Activated naive CD4-positive, alpha-beta T cell treated with anti-CD3 and anti-CD28 coated beads for 36 hours (primary cell): ENCODE measurements at regions not wholly inside any gene's neighbourhood (a gene's known extent, or its start where the extent isn't known, plus 50 kb on each side); places are given as distances from the start of the nearest gene placed in this dataset.
A peak's percentile ranks its signal among the peaks of the same experiment; 100 is the strongest.

Experiments
- CTCF ChIA-PET: fragments of 350-600 bp; sonication (Branson Sonifier 250); formaldehyde crosslinking; loops from one replicate; lab custom pipeline; 2021; ENCODE audit warnings: antibody characterized with exemption; lab: Charles Lee
- DNase-seq: peaks from one replicate; pipeline ENCODE4 v3.0.0-alpha.2; 2020
- H3K27ac Mint-ChIP-seq: one replicate; pipeline ENCODE4 v1.8.0; 2021; ENCODE audit warnings: mild to moderate bottlenecking, mixed read lengths
- H3K27me3 Mint-ChIP-seq: one replicate; pipeline ENCODE4 v1.8.0; 2021; ENCODE audit warnings: low read depth, mixed read lengths
- H3K36me3 Mint-ChIP-seq: one replicate; pipeline ENCODE4 v1.8.0; 2021; ENCODE audit warnings: low read depth, mixed read lengths
- H3K4me1 Mint-ChIP-seq: one replicate; pipeline ENCODE4 v1.8.0; 2021; ENCODE audit warnings: low read depth, mixed read lengths
- H3K4me3 Mint-ChIP-seq: one replicate; pipeline ENCODE4 v1.8.0; 2021; ENCODE audit warnings: mild to moderate bottlenecking, moderate library complexity, mixed read lengths
- H3K9me3 Mint-ChIP-seq: one replicate; pipeline ENCODE4 v1.8.0; 2021; ENCODE audit warnings: mixed read lengths
- intact Hi-C: fragments of 100-400 bp; cut with micrococcal nuclease; formaldehyde crosslinking; loops from one replicate; pipeline ENCODE4 v1.15.1; 2023

DNA sequence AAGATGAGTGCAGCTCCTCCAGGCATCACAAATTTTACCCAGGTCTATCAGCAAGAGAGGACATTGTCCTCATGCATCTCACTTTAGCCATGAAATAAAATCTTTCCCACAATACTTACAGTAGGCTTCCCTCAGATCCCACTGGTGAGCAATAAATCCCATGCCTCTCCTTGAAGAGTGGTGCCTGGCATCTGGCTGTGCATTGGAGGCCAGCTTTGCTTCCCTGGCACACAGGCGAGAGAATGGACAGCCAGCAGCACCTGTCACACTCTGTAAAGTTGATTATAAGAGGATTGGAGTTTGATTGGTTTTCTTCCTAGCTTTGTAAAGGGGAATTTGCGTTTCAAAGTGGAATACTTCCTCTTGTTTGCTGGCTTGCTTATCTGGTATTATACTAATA, 1153.9 kb downstream of the AACS start:
- Mint-ChIP-seq H3K27me3 (no peaks in the 10 kb centered on the region), H3K9me3 (peaks cover under 1% of the 10 kb centered on the region), H3K4me1 (no peaks in the 10 kb centered on the region), H3K27ac (no peak overlapping the region), H3K4me3 (no peak overlapping the region), H3K36me3 (no peaks in the 10 kb centered on the region)
- no peak for DNase-seq
- intact Hi-C loops, result no loop called here
- CTCF ChIA-PET, result no interaction called here

GRCh38 chr12:126219654-126220279, 1154.5 kb downstream of the AACS start:
- Mint-ChIP-seq H3K27me3 (no peaks in the 10 kb centered on the region), H3K9me3 (peaks cover 3% of the 10 kb centered on the region), H3K36me3 (no peaks in the 10 kb centered on the region), H3K27ac (no peak overlapping the region), H3K4me3 (no peak overlapping the region), H3K4me1 (no peaks in the 10 kb centered on the region)
- CTCF ChIA-PET, result no interaction called here
- intact Hi-C loops, result no loop called here
- DNase-seq, result no peak

- H3K27ac Mint-ChIP-seq, result no peak overlapping the region
- no peaks in the 10 kb centered on the region for H3K27me3 Mint-ChIP-seq
- CTCF ChIA-PET, result no interaction called here
- H3K4me3 Mint-ChIP-seq, result no peak overlapping the region
- H3K4me1 Mint-ChIP-seq, result no peaks in the 10 kb centered on the region
- intact Hi-C loops, result no loop called here
- no peaks in the 10 kb centered on the region for H3K36me3 Mint-ChIP-seq
- H3K9me3 Mint-ChIP-seq, result peaks cover 12% of the 10 kb centered on the region
- DNase-seq, result no peak
Observed at GRCh38 chr12:126224032-126224431, 1158.8 kb downstream of the AACS start.

DNA sequence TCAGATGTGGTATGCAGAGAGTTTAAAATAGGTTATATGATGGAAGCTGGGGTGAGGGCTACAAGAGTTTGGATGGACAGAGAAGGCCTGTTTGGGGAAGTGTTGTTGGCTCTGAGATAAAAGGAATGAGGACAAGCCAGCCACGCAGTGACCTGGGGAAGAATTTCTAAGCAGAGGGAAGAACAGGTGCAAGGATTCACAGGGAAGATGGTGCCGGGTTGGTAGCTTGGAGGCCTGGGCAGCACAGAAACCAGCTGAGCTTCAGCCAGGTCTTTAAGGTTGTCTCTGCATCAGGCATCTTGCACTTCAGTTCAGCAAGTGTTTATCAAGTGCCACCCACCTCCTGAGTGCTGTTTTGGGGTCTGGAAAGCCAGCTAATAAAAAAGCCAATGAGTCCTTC, 1163.7 kb downstream of the AACS start:
- Mint-ChIP-seq H3K4me1 (no peaks in the 10 kb centered on the region), H3K9me3 (peaks cover 14% of the 10 kb centered on the region), H3K27ac (no peak overlapping the region), H3K4me3 (no peak overlapping the region), H3K27me3 (no peaks in the 10 kb centered on the region), H3K36me3 (no peaks in the 10 kb centered on the region)
- intact Hi-C loops, result no loop called here
- DNase-seq, result no peak
- CTCF ChIA-PET, result no interaction called here

- Mint-ChIP-seq H3K27me3 (no peaks in the 10 kb centered on the region), H3K9me3 (peaks cover 3% of the 10 kb centered on the region), H3K36me3 (no peaks in the 10 kb centered on the region), H3K4me3 (no peak overlapping the region), H3K27ac (no peak overlapping the region), H3K4me1 (no peaks in the 10 kb centered on the region)
- intact Hi-C loops, result no loop called here
- DNase-seq, result no peak
- CTCF ChIA-PET, result no interaction called here
Observed at GRCh38 chr12:126232711-126233110, 1167.5 kb downstream of the AACS start.

- DNase-seq, result no peak
- CTCF ChIA-PET, result interaction anchor here (0.6 kb wide), 1 partner anchor 227 kb away, joined by 3 read pairs; no protein-coding TSS in a partner anchor
- H3K9me3 Mint-ChIP-seq, result peaks cover 4% of the 10 kb centered on the region
- no peak overlapping the region for H3K4me3 Mint-ChIP-seq
- intact Hi-C loops, result no loop called here
- H3K4me1 Mint-ChIP-seq, result no peaks in the 10 kb centered on the region
- no peaks in the 10 kb centered on the region for H3K36me3 Mint-ChIP-seq
- H3K27ac Mint-ChIP-seq, result no peak overlapping the region
- H3K27me3 Mint-ChIP-seq, result no peaks in the 10 kb centered on the region
Observed at GRCh38 chr12:126233625-126234024, 1168.4 kb downstream of the AACS start.

DNA sequence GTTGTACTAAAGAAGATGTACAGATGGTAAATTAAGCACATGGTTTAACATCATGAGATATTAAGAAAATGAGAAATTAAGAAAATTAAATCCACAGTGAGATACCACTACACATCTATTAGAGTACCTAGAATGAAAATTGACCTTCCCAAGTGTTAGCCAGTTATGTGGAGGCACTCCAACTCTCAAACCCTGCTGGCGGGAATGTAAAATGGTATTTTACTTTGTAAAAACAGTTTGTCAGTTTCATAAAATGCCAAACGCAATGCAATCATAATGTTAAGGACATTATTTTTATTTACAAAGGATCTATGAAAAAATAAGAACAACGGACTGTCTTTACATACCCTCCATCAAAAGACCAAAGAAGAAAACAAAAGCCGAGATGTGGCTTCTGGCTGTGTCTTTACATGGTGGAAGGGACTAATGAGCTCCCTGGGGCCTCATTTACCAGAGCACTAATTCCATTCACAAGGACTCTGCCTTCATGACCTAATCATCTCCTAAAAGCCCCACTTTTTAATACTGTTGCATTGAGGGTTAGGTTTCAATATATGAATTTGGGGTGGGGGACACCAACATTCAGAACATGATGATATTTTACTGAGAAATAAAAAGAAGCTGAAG, 1178.7 kb downstream of the AACS start:
- Mint-ChIP-seq H3K4me3 (no peak overlapping the region), H3K36me3 (no peaks in the 10 kb centered on the region), H3K27ac (no peak overlapping the region), H3K27me3 (no peaks in the 10 kb centered on the region), H3K4me1 (no peaks in the 10 kb centered on the region), H3K9me3 (peaks cover 1% of the 10 kb centered on the region)
- CTCF ChIA-PET, result no interaction called here
- DNase-seq, result no peak
- intact Hi-C loops, result no loop called here

GRCh38 chr12:126247936-126248335, 1182.7 kb downstream of the AACS start:
- H3K27me3 Mint-ChIP-seq, result no peaks in the 10 kb centered on the region
- no peaks in the 10 kb centered on the region for H3K36me3 Mint-ChIP-seq
- intact Hi-C loops, result no loop called here
- H3K4me3 Mint-ChIP-seq, result no peak overlapping the region
- peaks cover under 1% of the 10 kb centered on the region for H3K9me3 Mint-ChIP-seq
- CTCF ChIA-PET, result no interaction called here
- H3K4me1 Mint-ChIP-seq, result no peaks in the 10 kb centered on the region
- peak overlapping the region; percentile 40 for H3K27ac Mint-ChIP-seq
- DNase-seq, result no peak

DNA sequence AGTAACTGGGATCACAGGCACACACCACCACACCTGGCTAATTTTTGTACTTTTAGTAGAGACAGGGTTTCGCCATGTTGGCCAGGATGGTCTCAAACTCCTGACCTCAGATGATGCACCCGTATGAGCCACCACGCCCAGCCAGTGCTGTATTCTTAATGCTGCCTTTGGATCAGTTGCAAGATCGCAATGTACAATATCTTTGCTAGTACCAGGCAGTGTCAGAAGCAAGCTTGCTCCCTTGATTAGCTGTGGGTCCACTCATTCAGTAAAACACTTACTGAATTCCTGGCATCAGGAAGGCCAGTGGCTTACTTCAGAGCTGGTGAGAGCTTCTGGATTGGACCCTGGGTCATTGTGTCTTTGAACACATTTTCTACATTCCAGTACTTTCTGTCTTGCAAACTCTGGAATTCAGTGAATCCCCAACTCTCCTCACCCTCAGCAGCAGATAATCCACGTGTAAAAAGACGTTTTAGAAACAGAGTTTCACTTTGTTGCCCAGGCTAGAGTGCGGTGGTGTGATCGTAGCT, 1183.7 kb downstream of the AACS start:
- no peaks in the 10 kb centered on the region for H3K27me3 Mint-ChIP-seq
- intact Hi-C loops, result no loop called here
- CTCF ChIA-PET, result no interaction called here
- H3K9me3 Mint-ChIP-seq, result no peaks in the 10 kb centered on the region
- H3K27ac Mint-ChIP-seq, result no peak overlapping the region
- no peak for DNase-seq
- no peak overlapping the region for H3K4me3 Mint-ChIP-seq
- H3K4me1 Mint-ChIP-seq, result no peaks in the 10 kb centered on the region
- no peaks in the 10 kb centered on the region for H3K36me3 Mint-ChIP-seq

- CTCF ChIA-PET, result no interaction called here
- no peak for DNase-seq
- Mint-ChIP-seq H3K27ac (no peak overlapping the region), H3K4me3 (no peak overlapping the region), H3K27me3 (no peaks in the 10 kb centered on the region), H3K36me3 (no peaks in the 10 kb centered on the region), H3K4me1 (no peaks in the 10 kb centered on the region), H3K9me3 (peaks cover 1% of the 10 kb centered on the region)
- intact Hi-C loops, result no loop called here
Observed at GRCh38 chr12:126258190-126258589, 1193.0 kb downstream of the AACS start.

DNA sequence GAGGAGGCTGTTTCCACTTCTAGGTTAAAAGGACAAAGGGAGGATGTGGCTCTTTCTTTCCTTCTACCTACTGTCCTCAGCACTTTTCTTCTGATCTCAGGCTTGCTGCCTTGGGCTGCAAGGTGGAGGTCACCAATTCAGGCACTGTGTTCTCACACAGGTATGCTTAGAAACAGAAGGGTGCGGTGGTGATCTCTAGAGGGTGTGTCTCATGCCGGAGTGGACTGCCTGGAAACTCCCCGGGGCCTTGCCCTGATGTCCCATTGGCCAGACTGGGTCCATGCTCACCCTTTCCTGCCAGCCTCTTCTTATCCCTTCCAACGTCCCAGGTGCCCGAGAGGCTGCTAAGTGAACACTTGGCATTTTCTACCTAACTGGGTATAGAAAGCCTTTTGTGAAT, 1197.6 kb downstream of the AACS start:
- Mint-ChIP-seq H3K27ac (no peak overlapping the region), H3K9me3 (peaks cover 4% of the 10 kb centered on the region)
- intact Hi-C loops, result no loop called here

GRCh38 chr12:126268222-126268621, 1203.0 kb downstream of the AACS start:
- CTCF ChIA-PET, result no interaction called here
- no peak for DNase-seq
- no peaks in the 10 kb centered on the region for H3K4me1 Mint-ChIP-seq
- no peak overlapping the region for H3K27ac Mint-ChIP-seq
- intact Hi-C loops, result no loop called here
- no peak overlapping the region for H3K4me3 Mint-ChIP-seq
- no peaks in the 10 kb centered on the region for H3K36me3 Mint-ChIP-seq
- peaks cover 2% of the 10 kb centered on the region for H3K9me3 Mint-ChIP-seq
- no peaks in the 10 kb centered on the region for H3K27me3 Mint-ChIP-seq

More for the DNA sequence above, 1197.6 kb downstream of the AACS start:
- CTCF ChIA-PET, result no interaction called here
- H3K27me3 Mint-ChIP-seq, result no peaks in the 10 kb centered on the region
- no peak for DNase-seq
- no peak overlapping the region for H3K4me3 Mint-ChIP-seq
- no peaks in the 10 kb centered on the region for H3K36me3 Mint-ChIP-seq
- no peaks in the 10 kb centered on the region for H3K4me1 Mint-ChIP-seq

- no peak for DNase-seq
- Mint-ChIP-seq H3K9me3 (peaks cover 2% of the 10 kb centered on the region), H3K36me3 (no peaks in the 10 kb centered on the region), H3K4me1 (no peaks in the 10 kb centered on the region), H3K4me3 (no peak overlapping the region), H3K27me3 (no peaks in the 10 kb centered on the region), H3K27ac (no peak overlapping the region)
- intact Hi-C loops, result no loop called here
- CTCF ChIA-PET, result no interaction called here
Observed at GRCh38 chr12:126271159-126271558, 1205.9 kb downstream of the AACS start.
